Liver (tissue), 8 donors: ENCODE measurements at regions not wholly inside any gene's neighbourhood (a gene's known extent, or its start where the extent isn't known, plus 50 kb on each side); places are given as distances from the start of the nearest gene placed in this dataset.

ENCODE experiments used
- DNase-seq: peaks from one replicate; pipeline ENCODE4 v3.0.0-alpha.2; 2017; ENCODE audit warnings: low spot score
- H3K27ac ChIP-seq, 2 donors: one replicate each; pipeline ENCODE4 v1.7.0; 2013; ENCODE audit warnings: inconsistent platforms in 2 of 2, low read length in 2 of 2, control low read depth in 1 of 2, low read depth in 1 of 2, mild to moderate bottlenecking in 1 of 2
- H3K27me3 ChIP-seq, 4 donors: one replicate each; pipeline versions ENCODE4 v1.6.1 to v1.7.0; 2013; ENCODE audit warnings: low read length in 3 of 4, inconsistent platforms in 1 of 4, mild to moderate bottlenecking in 1 of 4, moderate library complexity in 1 of 4; ENCODE audit not compliant: control insufficient read depth in 4 of 4, insufficient read depth in 4 of 4
- H3K36me3 ChIP-seq, 4 donors: one replicate each; pipeline versions ENCODE4 v1.6.1 to v1.7.0; 2013; ENCODE audit warnings: low read length in 3 of 4, mild to moderate bottlenecking in 3 of 4, low read depth in 1 of 4, moderate library complexity in 1 of 4; ENCODE audit not compliant: control insufficient read depth in 4 of 4, insufficient read depth in 3 of 4
- H3K4me1 ChIP-seq, 4 donors: one replicate each; pipeline versions ENCODE4 v1.6.1 to v1.7.0; 2013; ENCODE audit warnings: low read length in 3 of 4, mild to moderate bottlenecking in 3 of 4, moderate library complexity in 1 of 4; ENCODE audit not compliant: control insufficient read depth in 4 of 4, insufficient read depth in 4 of 4
- H3K4me3 ChIP-seq, 3 donors: one replicate each; pipeline versions ENCODE4 v1.6.1 to v1.7.0; 2013; ENCODE audit warnings: low read length in 3 of 3, control low read depth in 1 of 3, low read depth in 1 of 3, mild to moderate bottlenecking in 1 of 3
- H3K9ac ChIP-seq, 2 donors: one replicate each; pipeline ENCODE4 v1.7.0; 2013; ENCODE audit warnings: low read length in 2 of 2, mild to moderate bottlenecking in 2 of 2, moderate library complexity in 2 of 2, control low read depth in 1 of 2, low read depth in 1 of 2
- H3K9me3 ChIP-seq, 4 donors: one replicate each; pipeline versions ENCODE4 v1.6.1 to v1.7.0; 2013; ENCODE audit warnings: low read length in 3 of 4; ENCODE audit not compliant: control insufficient read depth in 4 of 4
- FOXA1 ChIP-seq: IDR thresholded peaks from 2 replicates; pipeline ENCODE4 v1.6.1; 2016; ENCODE audit warnings: antibody characterized with exemption
- FOXA2 ChIP-seq: IDR thresholded peaks from 2 replicates; pipeline ENCODE4 v1.6.1; 2016; ENCODE audit warnings: antibody characterized with exemption
- HNF4A ChIP-seq, 2 donors: conservative IDR thresholded peaks; 2 replicates each; pipeline ENCODE4 v1.6.1; 2016; ENCODE audit warnings: antibody characterized with exemption in 2 of 2, mild to moderate bottlenecking in 2 of 2
- HNF4G ChIP-seq: IDR thresholded peaks from 2 replicates; pipeline ENCODE4 v1.6.1; 2016; ENCODE audit warnings: antibody characterized with exemption
- JUND ChIP-seq, 2 donors: IDR thresholded peaks; 2 replicates each; pipeline ENCODE4 v1.6.1; 2016; ENCODE audit warnings: antibody characterized with exemption in 2 of 2
- NR2F2 ChIP-seq: IDR thresholded peaks from 2 replicates; pipeline ENCODE4 v1.6.1; 2016; ENCODE audit warnings: antibody characterized with exemption
- RAD21 ChIP-seq, 2 donors: IDR thresholded peaks; 2 replicates each; pipeline ENCODE4 v1.6.1; 2016; ENCODE audit warnings: antibody characterized with exemption in 2 of 2, mild to moderate bottlenecking in 2 of 2
- RXRA ChIP-seq, 2 donors: IDR thresholded peaks; 2 replicates each; pipeline ENCODE4 v1.6.1; 2017 to 2018; ENCODE audit warnings: antibody characterized with exemption in 2 of 2, mild to moderate bottlenecking in 1 of 2
- YY1 ChIP-seq: IDR thresholded peaks from 2 replicates; pipeline ENCODE4 v1.6.1; 2016; ENCODE audit warnings: antibody characterized with exemption, mild to moderate bottlenecking
- WGBS: extraction: QIAGEN DNeasy Blood & Tissue Kit; methylation state at CpG from one replicate; pipeline ENCODE4 v1.1.7; 2013; 5-methylcytosine and 5-hydroxymethylcytosine counted together
- TF ChIP-seq, protein P1 (sequence below): IDR thresholded peaks from 2 replicates; pipeline ENCODE4 v1.6.1; 2016; ENCODE audit warnings: antibody characterized with exemption, mild to moderate bottlenecking
- TF ChIP-seq, protein P2 (sequence below): IDR thresholded peaks from 2 replicates; pipeline ENCODE4 v1.6.1; 2016; ENCODE audit warnings: antibody characterized with exemption
- TF ChIP-seq, protein P3 (sequence below): IDR thresholded peaks from 2 replicates; pipeline ENCODE4 v1.6.1; 2016; ENCODE audit warnings: antibody characterized with exemption
- TF ChIP-seq, protein P4 (sequence below): fragments of 150-350 bp; IDR thresholded peaks from 2 replicates; pipeline ENCODE4 v1.5.1; 2017; ENCODE audit warnings: improper control_type of control experiment, low read depth, low read length; ENCODE audit not compliant: missing input control
- TF ChIP-seq, protein P5 (sequence below): IDR thresholded peaks from 2 replicates; pipeline ENCODE4 v1.6.1; 2016; ENCODE audit warnings: antibody characterized with exemption
- donor health status: healthy.
- donor health status: healthy.
- donor health status: healthy.
- donor health status: healthy.
- donor health status: healthy.

DNA sequence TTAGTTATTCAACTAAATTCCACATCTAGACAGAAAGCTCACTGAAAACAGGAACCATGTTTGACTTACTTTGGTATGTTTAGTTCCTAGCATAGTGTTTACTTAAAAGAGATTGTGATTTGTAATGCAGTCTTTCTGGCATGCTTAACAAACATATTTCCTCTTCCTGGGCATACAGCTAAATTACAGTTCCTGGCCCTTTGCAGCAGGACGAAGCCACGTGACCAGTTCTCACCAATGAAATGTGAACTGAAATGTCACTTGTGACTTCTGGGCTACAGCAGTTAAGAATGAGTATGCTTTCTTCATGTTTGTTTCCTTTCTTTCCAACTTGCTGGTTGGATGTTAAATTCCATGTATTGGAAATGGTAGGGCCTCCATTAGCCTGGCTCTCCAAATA, 330.5 kb downstream of the FIGN start (continued):
- TF ChIP-seq, protein P1, sequence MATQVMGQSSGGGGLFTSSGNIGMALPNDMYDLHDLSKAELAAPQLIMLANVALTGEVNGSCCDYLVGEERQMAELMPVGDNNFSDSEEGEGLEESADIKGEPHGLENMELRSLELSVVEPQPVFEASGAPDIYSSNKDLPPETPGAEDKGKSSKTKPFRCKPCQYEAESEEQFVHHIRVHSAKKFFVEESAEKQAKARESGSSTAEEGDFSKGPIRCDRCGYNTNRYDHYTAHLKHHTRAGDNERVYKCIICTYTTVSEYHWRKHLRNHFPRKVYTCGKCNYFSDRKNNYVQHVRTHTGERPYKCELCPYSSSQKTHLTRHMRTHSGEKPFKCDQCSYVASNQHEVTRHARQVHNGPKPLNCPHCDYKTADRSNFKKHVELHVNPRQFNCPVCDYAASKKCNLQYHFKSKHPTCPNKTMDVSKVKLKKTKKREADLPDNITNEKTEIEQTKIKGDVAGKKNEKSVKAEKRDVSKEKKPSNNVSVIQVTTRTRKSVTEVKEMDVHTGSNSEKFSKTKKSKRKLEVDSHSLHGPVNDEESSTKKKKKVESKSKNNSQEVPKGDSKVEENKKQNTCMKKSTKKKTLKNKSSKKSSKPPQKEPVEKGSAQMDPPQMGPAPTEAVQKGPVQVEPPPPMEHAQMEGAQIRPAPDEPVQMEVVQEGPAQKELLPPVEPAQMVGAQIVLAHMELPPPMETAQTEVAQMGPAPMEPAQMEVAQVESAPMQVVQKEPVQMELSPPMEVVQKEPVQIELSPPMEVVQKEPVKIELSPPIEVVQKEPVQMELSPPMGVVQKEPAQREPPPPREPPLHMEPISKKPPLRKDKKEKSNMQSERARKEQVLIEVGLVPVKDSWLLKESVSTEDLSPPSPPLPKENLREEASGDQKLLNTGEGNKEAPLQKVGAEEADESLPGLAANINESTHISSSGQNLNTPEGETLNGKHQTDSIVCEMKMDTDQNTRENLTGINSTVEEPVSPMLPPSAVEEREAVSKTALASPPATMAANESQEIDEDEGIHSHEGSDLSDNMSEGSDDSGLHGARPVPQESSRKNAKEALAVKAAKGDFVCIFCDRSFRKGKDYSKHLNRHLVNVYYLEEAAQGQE: no peak
- TF ChIP-seq, protein P2, sequence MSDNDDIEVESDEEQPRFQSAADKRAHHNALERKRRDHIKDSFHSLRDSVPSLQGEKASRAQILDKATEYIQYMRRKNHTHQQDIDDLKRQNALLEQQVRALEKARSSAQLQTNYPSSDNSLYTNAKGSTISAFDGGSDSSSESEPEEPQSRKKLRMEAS: no peak
- TF ChIP-seq FOXA2 (no peak), NR2F2 (no peak), RAD21 (IDR thresholded peaks at IDR 0.05) (no peak)

DNA sequence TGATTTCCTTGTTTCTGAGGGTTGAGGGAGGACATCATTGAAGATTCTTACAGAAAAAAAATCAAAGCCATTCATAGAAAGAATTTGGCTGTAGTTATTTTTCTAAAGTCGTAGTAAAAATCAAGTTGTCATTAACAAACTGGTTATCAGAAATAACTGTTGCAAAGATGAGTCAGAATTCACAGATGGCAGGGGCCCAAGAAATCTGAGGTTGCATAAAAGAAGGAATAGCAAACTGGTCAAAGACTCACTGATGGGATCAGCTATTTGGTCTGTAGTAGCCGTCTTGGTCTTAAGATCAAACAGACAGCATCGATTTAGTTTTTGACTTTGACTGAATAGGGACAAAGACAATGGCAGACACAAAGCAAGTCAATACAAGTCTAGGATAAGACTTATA, 334.3 kb downstream of the FIGN start:
- H3K4me3 ChIP-seq: no peak overlapping the region
- TF ChIP-seq, protein P3, sequence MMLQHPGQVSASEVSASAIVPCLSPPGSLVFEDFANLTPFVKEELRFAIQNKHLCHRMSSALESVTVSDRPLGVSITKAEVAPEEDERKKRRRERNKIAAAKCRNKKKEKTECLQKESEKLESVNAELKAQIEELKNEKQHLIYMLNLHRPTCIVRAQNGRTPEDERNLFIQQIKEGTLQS: no peak
- TF ChIP-seq, protein P4, sequence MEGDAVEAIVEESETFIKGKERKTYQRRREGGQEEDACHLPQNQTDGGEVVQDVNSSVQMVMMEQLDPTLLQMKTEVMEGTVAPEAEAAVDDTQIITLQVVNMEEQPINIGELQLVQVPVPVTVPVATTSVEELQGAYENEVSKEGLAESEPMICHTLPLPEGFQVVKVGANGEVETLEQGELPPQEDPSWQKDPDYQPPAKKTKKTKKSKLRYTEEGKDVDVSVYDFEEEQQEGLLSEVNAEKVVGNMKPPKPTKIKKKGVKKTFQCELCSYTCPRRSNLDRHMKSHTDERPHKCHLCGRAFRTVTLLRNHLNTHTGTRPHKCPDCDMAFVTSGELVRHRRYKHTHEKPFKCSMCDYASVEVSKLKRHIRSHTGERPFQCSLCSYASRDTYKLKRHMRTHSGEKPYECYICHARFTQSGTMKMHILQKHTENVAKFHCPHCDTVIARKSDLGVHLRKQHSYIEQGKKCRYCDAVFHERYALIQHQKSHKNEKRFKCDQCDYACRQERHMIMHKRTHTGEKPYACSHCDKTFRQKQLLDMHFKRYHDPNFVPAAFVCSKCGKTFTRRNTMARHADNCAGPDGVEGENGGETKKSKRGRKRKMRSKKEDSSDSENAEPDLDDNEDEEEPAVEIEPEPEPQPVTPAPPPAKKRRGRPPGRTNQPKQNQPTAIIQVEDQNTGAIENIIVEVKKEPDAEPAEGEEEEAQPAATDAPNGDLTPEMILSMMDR: no peak
- TF ChIP-seq RXRA (IDR thresholded peaks at IDR 0.05) (no peak), HNF4G (no peak), JUND (IDR thresholded peaks at IDR 0.05) (no peak), NR2F2 (no peak), HNF4A (conservative IDR thresholded peaks at IDR 0.05) (no peak)
- TF ChIP-seq, protein P1: no peak
- DNase-seq: no peak
- no peak overlapping the region for H3K27ac ChIP-seq
- H3K4me1 ChIP-seq: no peaks in the 10 kb centered on the region
- H3K27me3 ChIP-seq: no peaks in the 10 kb centered on the region
- H3K9me3 ChIP-seq: no peaks in the 10 kb centered on the region
- H3K36me3 ChIP-seq: no peaks in the 10 kb centered on the region
- 74% methylated on average over 3 of the region's 3 CpGs for WGBS
- H3K9ac ChIP-seq: no peak overlapping the region

DNA sequence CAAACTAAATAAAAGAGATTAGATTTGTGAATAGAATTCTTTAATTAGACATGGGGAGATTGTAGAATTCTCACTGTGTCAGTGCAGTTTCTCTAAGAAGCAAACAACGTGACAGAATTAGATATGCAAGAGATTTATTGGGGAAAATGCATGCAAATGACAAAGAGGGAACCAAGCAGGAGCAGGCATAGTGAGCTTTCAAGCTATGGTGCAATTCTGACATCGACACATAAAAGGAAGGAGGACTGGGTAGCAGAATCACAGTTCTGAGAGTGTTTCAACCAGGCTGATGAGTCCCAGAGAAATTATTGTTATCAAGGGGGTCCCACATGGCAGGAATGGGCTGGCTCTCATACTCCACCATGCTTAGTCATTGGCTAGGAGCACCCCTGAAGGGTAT, 338.4 kb downstream of the FIGN start:
- DNase-seq: no peak
- no peak overlapping the region for H3K4me3 ChIP-seq
- H3K9ac ChIP-seq: no peak overlapping the region
- H3K36me3 ChIP-seq: no peaks in the 10 kb centered on the region
- H3K27me3 ChIP-seq: no peaks in the 10 kb centered on the region
- 59% methylated on average over 2 of the region's 2 CpGs for WGBS
- H3K4me1 ChIP-seq: no peaks in the 10 kb centered on the region
- H3K27ac ChIP-seq: no peak overlapping the region
- no peaks in the 10 kb centered on the region for H3K9me3 ChIP-seq
- no peak for TF ChIP-seq FOXA1
- TF ChIP-seq, protein P2: no peak
- TF ChIP-seq RAD21 (IDR thresholded peaks at IDR 0.05): no peak
- no peak for TF ChIP-seq NR2F2
- TF ChIP-seq YY1: no peak
- TF ChIP-seq, protein P3: no peak
- no peak for TF ChIP-seq JUND (IDR thresholded peaks at IDR 0.05)
- no peak for TF ChIP-seq FOXA2
- TF ChIP-seq, protein P5, sequence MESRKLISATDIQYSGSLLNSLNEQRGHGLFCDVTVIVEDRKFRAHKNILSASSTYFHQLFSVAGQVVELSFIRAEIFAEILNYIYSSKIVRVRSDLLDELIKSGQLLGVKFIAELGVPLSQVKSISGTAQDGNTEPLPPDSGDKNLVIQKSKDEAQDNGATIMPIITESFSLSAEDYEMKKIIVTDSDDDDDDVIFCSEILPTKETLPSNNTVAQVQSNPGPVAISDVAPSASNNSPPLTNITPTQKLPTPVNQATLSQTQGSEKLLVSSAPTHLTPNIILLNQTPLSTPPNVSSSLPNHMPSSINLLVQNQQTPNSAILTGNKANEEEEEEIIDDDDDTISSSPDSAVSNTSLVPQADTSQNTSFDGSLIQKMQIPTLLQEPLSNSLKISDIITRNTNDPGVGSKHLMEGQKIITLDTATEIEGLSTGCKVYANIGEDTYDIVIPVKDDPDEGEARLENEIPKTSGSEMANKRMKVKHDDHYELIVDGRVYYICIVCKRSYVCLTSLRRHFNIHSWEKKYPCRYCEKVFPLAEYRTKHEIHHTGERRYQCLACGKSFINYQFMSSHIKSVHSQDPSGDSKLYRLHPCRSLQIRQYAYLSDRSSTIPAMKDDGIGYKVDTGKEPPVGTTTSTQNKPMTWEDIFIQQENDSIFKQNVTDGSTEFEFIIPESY: no peak
